HG03442 (cell line): ENCODE measurements at regions not wholly inside any gene's neighbourhood (a gene's known extent, or its start where the extent isn't known, plus 50 kb on each side); places are given as distances from the start of the nearest gene placed in this dataset.

Source experiments
- ATAC-seq: cut with Tn5 transposase; IDR thresholded peaks from one replicate; pipeline ENCODE4 v1.9.1; 2021; ENCODE audit warnings: mild to moderate bottlenecking, moderate library complexity; ENCODE audit not compliant: unreplicated experiment

- ATAC-seq = no peak
Observed at GRCh38 chr18:78770139-78770822, 209.3 kb upstream of the SALL3 start.

- ATAC-seq = no peak
Observed at GRCh38 chr18:78770823-78771139, 208.8 kb upstream of the SALL3 start.

DNA sequence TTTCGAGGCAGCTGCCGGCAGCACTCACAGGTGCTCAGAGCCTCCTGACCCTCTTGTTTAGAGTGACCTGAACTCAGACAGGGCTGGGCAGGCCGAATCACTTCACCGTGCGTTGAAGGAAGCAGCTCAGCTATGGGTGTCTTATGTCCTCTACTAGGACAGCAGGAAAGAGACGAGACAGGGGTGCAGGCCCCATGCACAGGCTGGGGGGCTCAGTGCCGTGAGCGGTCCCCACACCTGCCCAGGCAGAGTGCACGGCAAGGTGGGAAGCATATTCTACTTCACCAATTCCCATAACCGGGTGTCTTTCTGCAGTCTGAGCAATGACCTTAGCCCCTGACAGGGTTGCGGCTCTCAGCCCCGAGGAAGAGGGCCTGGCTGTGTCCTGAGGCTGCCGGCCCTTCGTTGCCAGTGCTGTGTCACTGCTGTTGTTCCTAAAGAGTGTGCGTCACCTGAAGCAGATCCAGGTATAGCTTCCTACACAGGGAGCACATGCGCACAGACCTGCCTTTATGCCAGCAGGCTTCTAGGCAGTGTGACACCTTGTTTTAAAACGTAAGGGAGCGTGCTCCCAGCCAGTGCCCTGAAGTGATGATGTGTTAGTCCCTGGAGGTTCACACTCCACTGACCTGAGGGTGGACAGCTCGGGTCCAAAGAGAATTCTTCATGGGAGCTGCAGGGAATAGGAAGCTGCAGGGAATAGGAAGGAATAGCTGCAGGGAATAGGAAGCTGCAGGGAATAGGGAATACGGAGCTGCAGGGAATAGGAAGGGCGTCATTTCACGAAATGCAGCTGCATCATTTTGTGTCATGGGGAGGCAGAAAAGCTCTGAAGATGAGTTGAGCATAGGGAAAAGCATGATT, 207.9 kb upstream of the SALL3 start:
- no peak for ATAC-seq

DNA sequence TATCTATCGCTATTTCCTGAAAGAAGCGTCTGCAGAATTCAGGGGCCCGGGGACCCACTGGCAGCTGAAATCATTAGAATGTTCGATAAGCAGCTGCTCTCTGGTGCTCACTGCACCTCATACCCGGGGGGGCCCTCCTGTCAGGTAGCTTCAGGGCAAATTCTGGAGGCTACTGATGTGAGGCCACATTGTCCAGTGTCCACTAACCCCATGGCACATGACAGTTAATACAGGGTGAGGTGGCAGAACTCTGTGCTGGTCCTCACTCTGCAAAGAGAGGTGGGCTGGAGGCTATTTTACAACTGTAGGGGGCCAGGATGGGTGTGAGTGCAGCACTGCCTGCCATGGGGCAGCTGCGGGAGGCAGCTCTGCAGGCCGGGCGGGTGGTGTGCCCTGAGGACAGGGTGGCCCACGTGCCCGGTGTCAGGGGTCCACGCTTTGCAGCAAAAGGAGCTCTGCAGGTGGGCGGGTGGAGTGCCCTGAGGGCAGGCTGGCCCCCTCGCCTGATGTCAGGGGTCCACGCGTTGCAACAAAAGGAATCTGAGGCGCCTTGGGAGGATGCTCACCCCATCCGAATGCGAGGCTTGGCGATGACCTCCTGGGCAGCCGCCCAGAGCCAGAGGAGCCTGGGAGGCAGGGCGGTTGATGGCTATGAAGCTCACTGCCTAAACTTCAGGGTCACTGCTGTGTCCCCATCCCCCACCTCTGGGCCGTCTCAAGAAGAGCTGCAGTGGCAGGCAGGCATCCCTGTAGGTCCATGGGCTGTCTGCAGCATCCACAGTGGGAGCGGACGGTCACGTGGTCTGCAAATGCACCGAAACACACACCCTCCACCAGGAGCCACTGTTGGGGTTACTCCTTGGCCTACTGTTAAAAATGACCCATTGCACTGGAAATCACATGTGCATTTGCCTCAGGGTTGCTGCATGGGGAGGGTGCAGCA, 207.0 kb upstream of the SALL3 start:
- ATAC-seq = no peak

- ATAC-seq = no peak
Observed at GRCh38 chr18:78773303-78773755, 206.3 kb upstream of the SALL3 start.

DNA sequence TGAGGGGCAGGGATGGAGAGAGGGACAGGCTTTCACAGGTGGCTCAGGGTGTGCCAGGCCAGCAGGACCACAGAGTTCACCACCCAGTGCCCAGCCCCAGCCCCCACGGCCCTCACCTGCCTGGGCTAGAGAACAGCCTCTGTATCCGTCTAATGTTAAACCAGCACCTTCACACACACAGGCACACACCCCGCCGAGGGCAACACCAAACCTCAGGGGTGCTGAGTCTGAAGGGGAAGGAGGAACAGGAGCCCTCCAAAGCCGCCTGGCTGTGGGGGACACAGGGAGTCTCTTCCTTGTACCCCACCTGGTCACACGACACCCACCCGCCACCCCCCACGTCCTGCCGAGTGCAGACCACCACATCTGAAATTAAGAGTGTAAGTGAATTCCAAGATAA, 205.8 kb upstream of the SALL3 start:
- ATAC-seq = no peak

GRCh38 chr18:78774741-78775141, 204.9 kb upstream of the SALL3 start:
- no peak for ATAC-seq

GRCh38 chr18:78776151-78776550, 203.5 kb upstream of the SALL3 start:
- ATAC-seq = no peak

- no peak for ATAC-seq
Observed at GRCh38 chr18:78776706-78777285, 202.8 kb upstream of the SALL3 start.

DNA sequence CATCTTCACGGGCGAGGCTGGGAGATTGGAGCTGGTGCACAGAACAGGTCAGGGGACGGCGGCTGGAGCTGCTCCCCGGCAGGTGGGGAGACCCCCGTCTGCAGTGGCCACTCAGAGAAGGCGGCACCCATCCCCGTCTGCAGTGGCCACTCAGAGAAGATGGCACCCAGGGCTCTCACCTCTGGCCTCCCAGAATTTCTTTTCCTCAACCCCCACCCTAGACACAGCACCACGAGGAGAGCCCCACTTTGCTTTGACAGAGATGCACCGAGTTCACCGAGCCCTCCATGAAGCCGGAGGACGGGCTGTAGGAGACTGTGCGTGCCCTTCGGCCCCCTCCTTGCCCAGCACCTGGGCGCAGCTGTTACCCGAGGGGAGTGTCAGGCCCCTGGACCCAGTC, 201.6 kb upstream of the SALL3 start:
- ATAC-seq = no peak

DNA sequence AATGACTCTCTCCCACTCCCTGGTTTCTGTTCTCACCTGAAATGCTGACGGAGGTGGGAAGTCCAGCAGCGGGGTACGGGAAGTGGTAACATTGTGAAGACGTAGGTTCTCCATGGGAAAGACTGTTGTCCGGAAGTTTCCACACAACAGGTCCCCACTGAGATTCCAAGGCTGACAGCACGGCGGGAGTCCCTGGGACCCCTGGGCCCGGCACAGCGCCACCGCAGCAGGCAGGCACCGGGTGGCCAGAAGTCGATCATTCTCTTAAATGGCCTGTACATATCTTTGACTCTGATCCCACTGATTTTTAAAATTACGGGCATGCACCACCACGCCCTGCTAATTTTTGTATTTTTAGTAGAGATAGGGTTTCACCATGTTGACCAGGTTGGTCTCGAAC, 201.0 kb upstream of the SALL3 start:
- ATAC-seq = no peak

DNA sequence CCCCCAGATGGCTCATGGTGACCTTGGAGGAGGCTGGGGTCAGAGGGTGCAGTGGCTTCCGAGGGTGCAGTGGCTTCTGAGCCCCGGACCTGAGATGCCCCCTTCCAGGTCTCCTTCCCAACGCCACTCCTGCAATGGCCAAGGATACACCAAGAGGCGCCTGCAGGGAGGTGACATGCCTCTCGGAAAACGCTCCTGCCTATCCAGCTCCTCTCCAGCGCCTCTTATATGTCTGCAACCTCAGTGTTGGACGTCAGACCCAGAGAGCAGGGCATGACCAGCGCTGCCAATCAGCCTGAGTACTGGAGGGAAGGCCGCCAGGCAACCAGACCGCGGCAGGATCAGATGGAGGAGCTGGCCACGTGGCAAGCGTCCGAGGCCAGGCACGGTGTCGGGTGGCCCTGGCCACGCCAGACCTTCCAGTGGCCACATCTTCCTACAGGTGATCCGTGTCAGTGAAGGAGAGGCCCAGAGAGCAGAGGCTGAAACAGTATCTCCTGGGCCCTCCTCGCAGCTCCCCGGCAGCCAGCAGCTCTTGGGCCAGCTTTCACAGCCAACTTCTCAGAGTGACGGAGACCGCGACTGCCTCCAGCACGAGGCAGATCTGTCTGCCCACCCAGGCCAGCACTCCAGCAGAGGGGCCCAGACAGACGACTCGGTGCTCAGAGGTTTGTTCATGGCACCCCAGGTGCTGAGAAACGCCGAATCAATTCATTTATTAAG, 199.5 kb upstream of the SALL3 start:
- ATAC-seq = no peak

DNA sequence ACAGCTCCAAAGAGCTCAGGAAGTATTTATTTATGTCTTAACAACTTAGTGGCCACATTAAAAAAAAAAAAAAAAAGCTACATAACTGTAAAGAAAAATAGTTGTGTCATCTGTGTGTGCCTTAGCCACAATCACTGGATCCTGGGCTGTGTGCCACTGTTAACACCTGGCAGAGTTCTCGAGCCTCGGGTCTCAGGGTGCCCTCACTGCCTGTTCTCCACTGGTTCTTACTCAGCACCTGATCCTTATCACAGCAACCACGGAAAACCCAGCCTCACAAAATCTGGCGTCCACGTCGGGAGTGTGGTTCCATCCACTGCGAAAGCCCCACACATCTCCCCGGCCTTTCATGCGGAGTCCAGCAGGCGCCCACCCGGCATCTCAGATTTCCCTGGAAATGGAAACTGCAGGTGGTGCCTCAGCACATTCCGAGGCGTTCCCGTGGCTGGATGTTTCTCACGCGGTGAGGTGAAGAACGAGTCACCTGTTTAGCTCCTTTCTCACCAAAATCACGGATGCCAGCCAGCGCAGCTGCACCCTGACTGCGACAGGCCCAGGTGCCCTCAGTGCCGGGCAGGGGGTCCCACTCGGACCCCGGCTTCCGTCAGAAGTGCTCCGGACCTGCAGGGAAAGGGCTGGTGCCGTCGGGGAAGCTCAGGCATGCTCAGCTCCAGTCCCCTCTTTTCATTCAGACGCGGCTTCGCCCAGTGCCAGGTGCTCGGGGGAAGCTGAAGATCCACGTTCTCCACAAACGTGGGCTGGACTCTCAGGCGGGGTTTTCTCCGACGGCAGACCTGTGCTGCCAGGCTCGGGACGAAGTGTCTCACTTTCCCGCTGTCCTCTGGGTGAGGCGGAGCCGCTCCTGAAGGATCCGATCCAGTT, 198.7 kb upstream of the SALL3 start:
- no peak for ATAC-seq

DNA sequence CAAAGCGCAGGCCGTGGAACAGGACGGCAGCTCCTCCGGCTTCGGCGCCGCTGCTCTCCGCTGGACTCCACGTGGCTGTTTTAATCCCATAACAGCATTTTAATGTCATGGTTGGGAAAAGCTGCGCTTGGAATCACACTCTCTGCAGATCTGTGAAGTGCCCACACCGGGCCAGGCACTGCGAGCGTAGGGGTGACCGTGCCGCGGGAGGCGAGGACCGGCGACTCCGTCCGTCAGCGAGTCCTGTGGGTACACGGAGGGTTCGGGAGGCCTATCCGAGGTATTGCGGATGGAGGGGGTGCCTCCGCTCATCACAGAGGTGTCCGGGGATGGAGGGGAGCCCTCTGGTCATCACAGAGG, 198.0 kb upstream of the SALL3 start:
- ATAC-seq = no peak

DNA sequence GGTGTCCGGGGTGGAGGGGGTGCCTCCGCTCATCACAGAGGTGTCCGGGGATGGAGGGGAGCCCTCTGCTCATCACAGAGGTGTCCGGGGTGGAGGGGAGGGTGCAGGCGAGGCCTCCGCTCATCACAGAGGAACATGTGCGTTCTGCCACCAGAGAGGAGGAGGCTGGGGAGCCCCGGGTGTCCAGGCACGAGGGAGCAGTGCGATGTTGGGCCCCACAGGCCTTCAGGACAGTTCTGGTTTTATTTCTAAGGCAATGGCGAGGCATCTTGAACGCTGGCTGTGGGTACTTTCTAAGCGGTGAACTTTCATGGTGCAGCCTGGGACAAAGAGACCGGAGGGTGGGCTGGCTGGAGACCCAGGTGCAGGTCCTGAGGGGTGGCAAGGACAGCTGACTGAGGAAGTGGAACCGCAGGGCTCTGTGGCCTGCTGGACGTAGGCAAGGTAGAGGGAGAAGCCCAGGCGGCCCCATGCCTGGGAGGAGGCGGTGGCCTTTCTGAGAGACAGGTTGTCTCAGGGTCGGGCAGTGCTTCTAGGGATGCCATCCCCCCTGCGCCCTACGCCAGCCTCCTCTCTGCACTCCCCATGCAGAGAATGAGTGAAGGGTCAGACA, 196.6 kb upstream of the SALL3 start:
- no peak for ATAC-seq

DNA sequence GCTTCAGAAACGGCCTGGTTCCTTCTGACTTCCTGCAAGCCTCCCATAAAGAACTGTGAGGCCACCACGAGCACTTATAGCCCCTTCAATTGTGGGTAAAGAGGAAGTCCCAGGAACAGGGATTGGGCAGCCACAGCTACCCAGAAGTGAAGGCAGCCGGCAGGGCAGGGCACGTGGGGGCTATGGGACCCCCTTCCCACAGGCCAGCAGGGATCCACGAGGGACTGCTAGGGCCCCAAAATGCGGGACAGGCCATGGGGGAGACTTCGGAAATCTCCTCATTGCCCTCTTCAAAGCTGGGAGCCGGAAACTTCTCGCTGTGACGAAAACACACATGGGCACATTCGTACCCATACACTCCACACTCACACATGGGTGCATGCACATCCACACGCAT, 196.1 kb upstream of the SALL3 start:
- no peak for ATAC-seq

- ATAC-seq = no peak
Observed at GRCh38 chr18:78784861-78785260, 194.8 kb upstream of the SALL3 start.

DNA sequence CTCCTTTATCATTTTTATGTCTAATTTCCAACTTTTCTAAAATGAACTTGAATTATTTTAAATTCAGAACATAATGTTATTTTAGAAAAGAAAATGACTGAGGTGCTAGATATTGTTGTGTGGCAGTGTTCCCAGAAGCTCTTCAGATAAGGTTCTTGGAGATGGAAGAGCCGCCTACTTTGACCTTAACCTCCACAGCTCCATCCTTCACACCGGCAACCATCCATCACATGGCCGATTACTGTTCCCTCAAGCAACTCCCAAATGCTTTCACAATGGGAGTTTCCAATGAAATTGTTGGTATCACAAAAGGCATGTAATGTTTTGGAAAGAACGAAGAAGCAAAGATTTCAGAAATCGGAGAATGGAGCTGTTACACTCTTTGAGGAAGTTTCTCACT, 193.9 kb upstream of the SALL3 start:
- ATAC-seq = no peak

- ATAC-seq = no peak
Observed at GRCh38 chr18:78786776-78787175, 192.8 kb upstream of the SALL3 start.
